ENCODE measurements at regions not wholly inside any gene's neighbourhood (a gene's known extent, or its start where the extent isn't known, plus 50 kb on each side); places are given as distances from the start of the nearest gene placed in this dataset.
"Not testable (repeated sequence)": the region's sequence is repeated elsewhere in the genome, so short reads cannot be mapped to it uniquely, and the experiment has no call there.

DNA sequence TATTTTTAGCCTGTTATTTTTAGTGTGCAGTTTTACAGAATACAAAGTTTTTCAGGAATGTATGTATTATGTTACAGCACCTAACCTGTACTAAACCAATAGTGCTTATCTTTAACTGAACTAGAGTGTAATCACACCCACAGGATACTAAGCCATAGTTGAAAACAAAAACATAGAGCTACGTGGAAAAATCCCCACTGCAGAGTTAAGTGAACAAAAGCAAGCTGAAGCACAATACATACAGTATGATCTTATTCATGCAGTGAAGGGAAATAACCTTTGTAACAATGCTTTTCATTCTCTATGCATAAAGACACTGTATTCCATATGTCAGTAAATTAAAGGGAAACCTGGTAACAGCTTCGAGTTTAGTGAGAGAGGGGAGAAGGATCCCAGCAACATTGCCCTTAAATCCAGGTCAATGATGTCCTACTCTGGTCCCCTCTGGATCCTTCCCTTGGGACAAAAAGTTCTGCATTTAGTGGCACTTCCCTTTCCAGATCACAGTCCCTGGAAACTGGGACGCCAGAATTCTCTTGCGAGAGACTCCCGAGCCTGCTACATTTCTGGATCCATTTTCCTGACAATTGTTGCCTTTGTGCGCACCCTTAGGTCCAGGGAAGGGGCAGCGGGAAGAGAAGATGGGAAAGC is 121.3 kb upstream of the CCND2 start:
- CTCF ChIA-PET: no interaction called here
- no peaks in the 10 kb centered on the region for H3K4me1 ChIP-seq (ENCODE audit: insufficient read depth, low read length, poor library complexity, severe bottlenecking)
- H3K36me3 ChIP-seq (ENCODE audit: insufficient read depth, low read length, poor library complexity, severe bottlenecking): no peaks in the 10 kb centered on the region
- TF ChIP-seq CTCF (conservative IDR thresholded peaks at IDR 0.05; ENCODE audit: low read depth, low read length) (no peak), EZH2 (IDR thresholded peaks at IDR 0.05; ENCODE audit: borderline replicate concordance, low read depth, low read length, poor library complexity, severe bottlenecking) (no peak)
- H3K27ac ChIP-seq (ENCODE audit: low read depth, low read length, poor library complexity, severe bottlenecking): no peak overlapping the region
- BruUV-seq (replicated peaks): no TSS peak
- H3K9me3 ChIP-seq (ENCODE audit: low read depth, low read length, poor library complexity, severe bottlenecking): no peaks in the 10 kb centered on the region
- no peak overlapping the region for H3K4me3 ChIP-seq (ENCODE audit: low read depth, low read length, poor library complexity, severe bottlenecking)
- POLR2A ChIA-PET (ENCODE audit: low non-redundant PET): no interaction called here
- intact Hi-C loops (cut with micrococcal nuclease; ENCODE audit: unreplicated experiment): no loop called here
- H3K27me3 ChIP-seq (replicated peaks; ENCODE audit: insufficient read depth, low read depth, low read length, poor library complexity): no peaks in the 10 kb centered on the region
- DNase-seq (ENCODE audit: low spot score): no peak

GRCh38 chr12:4151362-4152121 is 122.0 kb upstream of the CCND2 start:
- Histone ChIP-seq H3K4me1 (ENCODE audit: insufficient read depth, low read length, poor library complexity, severe bottlenecking) (no peaks in the 10 kb centered on the region), H3K27me3 (replicated peaks; ENCODE audit: insufficient read depth, low read depth, low read length, poor library complexity) (no peaks in the 10 kb centered on the region), H3K4me3 (ENCODE audit: low read depth, low read length, poor library complexity, severe bottlenecking) (no peak overlapping the region)

DNA sequence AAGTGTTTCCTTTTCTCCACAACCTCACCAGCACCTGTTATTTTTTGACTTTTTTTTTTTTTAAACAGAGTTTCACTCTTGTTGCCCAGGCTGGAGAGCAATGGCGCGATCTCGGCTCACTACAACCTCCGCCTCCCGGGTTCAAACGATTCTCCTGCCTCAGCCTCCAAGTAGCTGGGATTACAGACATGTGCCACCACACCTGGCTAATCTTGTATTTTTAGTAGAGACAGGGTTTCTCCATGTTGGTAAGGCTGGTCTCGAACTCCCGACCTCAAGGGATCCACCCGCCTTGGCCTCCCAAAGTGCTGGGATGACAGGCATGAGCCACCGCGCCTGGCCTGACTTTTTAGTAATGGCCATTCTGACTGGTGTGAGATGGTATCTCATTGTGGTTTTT is 123.2 kb upstream of the CCND2 start:
- BruUV-seq (replicated peaks); H3K27ac ChIP-seq (ENCODE audit: low read depth, low read length, poor library complexity, severe bottlenecking); DNase-seq (ENCODE audit: low spot score); POLR2A ChIA-PET (ENCODE audit: low non-redundant PET); CTCF ChIA-PET; H3K36me3 ChIP-seq (ENCODE audit: insufficient read depth, low read length, poor library complexity, severe bottlenecking); H3K27me3 ChIP-seq (replicated peaks; ENCODE audit: insufficient read depth, low read depth, low read length, poor library complexity); H3K4me3 ChIP-seq (ENCODE audit: low read depth, low read length, poor library complexity, severe bottlenecking); H3K9me3 ChIP-seq (ENCODE audit: low read depth, low read length, poor library complexity, severe bottlenecking); H3K4me1 ChIP-seq (ENCODE audit: insufficient read depth, low read length, poor library complexity, severe bottlenecking); intact Hi-C loops (cut with micrococcal nuclease; ENCODE audit: unreplicated experiment): not testable (repeated sequence)

More at GRCh38 chr12:4151362-4152121, 122.0 kb upstream of the CCND2 start:
- no peak for TF ChIP-seq EZH2 (IDR thresholded peaks at IDR 0.05; ENCODE audit: borderline replicate concordance, low read depth, low read length, poor library complexity, severe bottlenecking)
- no peak for TF ChIP-seq CTCF (conservative IDR thresholded peaks at IDR 0.05; ENCODE audit: low read depth, low read length)
- no peak for DNase-seq (ENCODE audit: low spot score)
- POLR2A ChIA-PET (ENCODE audit: low non-redundant PET): no interaction called here
- Histone ChIP-seq H3K27ac (ENCODE audit: low read depth, low read length, poor library complexity, severe bottlenecking) (no peak overlapping the region), H3K36me3 (ENCODE audit: insufficient read depth, low read length, poor library complexity, severe bottlenecking) (no peaks in the 10 kb centered on the region), H3K9me3 (ENCODE audit: low read depth, low read length, poor library complexity, severe bottlenecking) (no peaks in the 10 kb centered on the region)
- CTCF ChIA-PET: no interaction called here
- BruUV-seq (replicated peaks): no TSS peak
- intact Hi-C loops (cut with micrococcal nuclease; ENCODE audit: unreplicated experiment): no loop called here

Data from A673 (cell line).